22Rv1 (cell line): ENCODE measurements at regions not wholly inside any gene's neighbourhood (a gene's known extent, or its start where the extent isn't known, plus 50 kb on each side); places are given as distances from the start of the nearest gene placed in this dataset.

ENCODE experiments used
- H3K27ac ChIP-seq: fragments of 450-650 bp; 2 replicates; pipeline ENCODE4 v1.5.1; 2017
- CTCF ChIP-seq: fragments of 450-650 bp; IDR thresholded peaks from 2 replicates; pipeline ENCODE4 v1.5.1; 2017; ENCODE audit warnings: mild to moderate bottlenecking
- ZFX ChIP-seq: fragments of 450-650 bp; IDR thresholded peaks from 2 replicates; pipeline ENCODE4 v1.6.1; 2017; ENCODE audit warnings: antibody characterized with exemption, borderline replicate concordance

- no peak for TF ChIP-seq ZFX
- TF ChIP-seq CTCF, result no peak
- H3K27ac ChIP-seq, result no peak overlapping the region
Measured at GRCh38 chr3:177426106-177426877, 229.0 kb upstream of the TBL1XR1 start.

GRCh38 chr3:177426878-177427495 lies 229.7 kb upstream of the TBL1XR1 start:
- TF ChIP-seq ZFX (no peak), CTCF (no peak)
- H3K27ac ChIP-seq, result no peak overlapping the region

GRCh38 chr3:177427540-177427939 lies 230.3 kb upstream of the TBL1XR1 start:
- no peak overlapping the region for H3K27ac ChIP-seq

GRCh38 chr3:177429079-177429478 lies 231.8 kb upstream of the TBL1XR1 start:
- TF ChIP-seq ZFX, result no peak
- TF ChIP-seq CTCF, result no peak
- H3K27ac ChIP-seq, result no peak overlapping the region

More at GRCh38 chr3:177427540-177427939, 230.3 kb upstream of the TBL1XR1 start:
- TF ChIP-seq CTCF (no peak), ZFX (no peak)

GRCh38 chr3:177429771-177430170 lies 232.5 kb upstream of the TBL1XR1 start:
- no peak for TF ChIP-seq ZFX
- no peak for TF ChIP-seq CTCF
- no peak overlapping the region for H3K27ac ChIP-seq

GRCh38 chr3:177430653-177431052 lies 233.4 kb upstream of the TBL1XR1 start:
- no peak overlapping the region for H3K27ac ChIP-seq
- TF ChIP-seq CTCF (no peak), ZFX (no peak)

GRCh38 chr3:177431525-177432176 lies 234.4 kb upstream of the TBL1XR1 start:
- no peak for TF ChIP-seq CTCF
- no peak for TF ChIP-seq ZFX
- no peak overlapping the region for H3K27ac ChIP-seq
